GM23248 (cell line): ENCODE measurements at regions not wholly inside any gene's neighbourhood (a gene's known extent, or its start where the extent isn't known, plus 50 kb on each side); places are given as distances from the start of the nearest gene placed in this dataset.

Experiments
- EZH2 ChIP-seq: fragments of 200-600 bp; sonication (generic); IDR thresholded peaks from 2 replicates; pipeline ENCODE4 v1.6.1; 2018; ENCODE audit warnings: antibody characterized with exemption, mild to moderate bottlenecking; ENCODE audit not compliant: insufficient read depth, poor library complexity, severe bottlenecking
- EZH2phosphoT487 ChIP-seq: fragments of 200-600 bp; sonication (generic); IDR thresholded peaks from 2 replicates; pipeline ENCODE4 v1.6.1; 2018; ENCODE audit warnings: antibody characterized with exemption, moderate library complexity, mild to moderate bottlenecking, low read depth; ENCODE audit not compliant: insufficient read depth

DNA sequence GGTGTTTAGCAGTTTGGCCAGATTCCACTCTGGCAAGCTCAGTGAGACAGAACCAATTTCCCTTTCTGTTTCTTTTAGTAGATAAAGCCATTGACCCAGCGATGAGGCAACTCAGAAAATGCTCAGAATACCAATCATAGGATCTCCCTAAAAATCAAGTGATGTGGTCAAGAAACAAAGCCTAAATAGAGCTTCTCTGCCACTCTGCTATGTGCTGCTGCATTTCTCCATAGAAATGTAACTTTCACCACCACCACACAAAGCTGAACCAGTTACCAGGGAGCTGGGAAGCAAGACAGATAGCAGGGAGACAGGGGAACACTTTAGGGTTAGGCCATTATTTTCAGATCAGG, 109.8 kb downstream of the RPL22L1 start:
- TF ChIP-seq EZH2 (no peak), EZH2phosphoT487 (no peak)
